HG03558 (cell line): ENCODE measurements at regions not wholly inside any gene's neighbourhood (a gene's known extent, or its start where the extent isn't known, plus 50 kb on each side); places are given as distances from the start of the nearest gene placed in this dataset.
"Not testable (repeated sequence)": the region's sequence is repeated elsewhere in the genome, so short reads cannot be mapped to it uniquely, and the experiment has no call there.

Experiments
- ATAC-seq: cut with Tn5 transposase; IDR thresholded peaks from one replicate; pipeline ENCODE4 v1.9.1; 2021; ENCODE audit warnings: moderate number of reproducible peaks; ENCODE audit not compliant: unreplicated experiment; ENCODE audit errors: extremely low read depth

GRCh38 chr6:105686793-105687192 lies 283.9 kb upstream of the PREP start:
- not testable (repeated sequence) for ATAC-seq

GRCh38 chr6:105681061-105681460 lies 278.2 kb upstream of the PREP start:
- no peak for ATAC-seq

GRCh38 chr6:105680131-105680530 lies 277.2 kb upstream of the PREP start:
- no peak for ATAC-seq

- no peak for ATAC-seq
Observed at GRCh38 chr6:105678516-105678915, 275.6 kb upstream of the PREP start.

- no peak for ATAC-seq
Observed at GRCh38 chr6:105677671-105678475, 275.0 kb upstream of the PREP start.

- no peak for ATAC-seq
Observed at GRCh38 chr6:105676857-105677256, 274.0 kb upstream of the PREP start.

- no peak for ATAC-seq
Observed at GRCh38 chr6:105675715-105676397, 273.0 kb upstream of the PREP start.

GRCh38 chr6:105672856-105673538 lies 270.1 kb upstream of the PREP start:
- ATAC-seq = not testable (repeated sequence)

GRCh38 chr6:105669232-105669631 lies 266.4 kb upstream of the PREP start:
- no peak for ATAC-seq

GRCh38 chr6:105667056-105667455 lies 264.2 kb upstream of the PREP start:
- no peak for ATAC-seq

GRCh38 chr6:105664931-105665330 lies 262.0 kb upstream of the PREP start:
- no peak for ATAC-seq

- ATAC-seq = no peak
Observed at GRCh38 chr6:105651969-105652368, 249.1 kb upstream of the PREP start.

GRCh38 chr6:105650347-105650746 lies 247.5 kb upstream of the PREP start:
- no peak for ATAC-seq

- ATAC-seq = no peak
Observed at GRCh38 chr6:105649192-105649591, 246.3 kb upstream of the PREP start.

GRCh38 chr6:105648276-105648675 lies 245.4 kb upstream of the PREP start:
- ATAC-seq = no peak

GRCh38 chr6:105646391-105646867 lies 243.5 kb upstream of the PREP start:
- ATAC-seq = peak; percentile 80

GRCh38 chr6:105645958-105646357 lies 243.1 kb upstream of the PREP start:
- no peak for ATAC-seq

- no peak for ATAC-seq
Observed at GRCh38 chr6:105645156-105645555, 242.3 kb upstream of the PREP start.

GRCh38 chr6:105644691-105645090 lies 241.8 kb upstream of the PREP start:
- no peak for ATAC-seq

GRCh38 chr6:105644073-105644489 lies 241.2 kb upstream of the PREP start:
- ATAC-seq = no peak

GRCh38 chr6:105642708-105643107 lies 239.8 kb upstream of the PREP start:
- no peak for ATAC-seq
